GM18861 (cell line): ENCODE measurements at regions not wholly inside any gene's neighbourhood (a gene's known extent, or its start where the extent isn't known, plus 50 kb on each side); places are given as distances from the start of the nearest gene placed in this dataset.
A peak's percentile ranks its signal among the peaks of the same experiment; 100 is the strongest.

Experiments
- ATAC-seq: cut with Tn5 transposase; IDR thresholded peaks from one replicate; pipeline ENCODE4 v1.9.1; 2021; ENCODE audit not compliant: unreplicated experiment

DNA sequence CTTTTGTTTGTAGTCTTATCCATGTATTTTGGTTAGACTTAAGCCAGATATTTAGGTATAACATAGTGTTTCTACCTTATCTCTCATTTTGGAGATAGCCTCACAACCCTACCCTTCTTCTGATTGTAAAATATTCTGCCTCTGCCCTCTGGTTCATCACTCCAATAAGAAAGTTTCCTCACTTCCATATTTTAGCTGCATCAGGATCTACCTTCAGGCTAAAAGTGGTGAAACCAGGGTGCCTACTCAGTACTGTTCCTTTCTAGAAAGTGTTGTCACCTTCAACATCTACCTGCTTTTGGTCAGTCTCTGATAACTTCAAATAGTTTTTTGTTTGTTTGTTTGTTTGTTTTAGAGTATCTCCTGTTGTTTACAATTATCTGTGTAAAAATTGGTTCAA is 294.6 kb downstream of the ANXA1 start:
- ATAC-seq, result no peak

- no peak for ATAC-seq
Measured at GRCh38 chr9:73451003-73451402, 299.3 kb downstream of the ANXA1 start.

DNA sequence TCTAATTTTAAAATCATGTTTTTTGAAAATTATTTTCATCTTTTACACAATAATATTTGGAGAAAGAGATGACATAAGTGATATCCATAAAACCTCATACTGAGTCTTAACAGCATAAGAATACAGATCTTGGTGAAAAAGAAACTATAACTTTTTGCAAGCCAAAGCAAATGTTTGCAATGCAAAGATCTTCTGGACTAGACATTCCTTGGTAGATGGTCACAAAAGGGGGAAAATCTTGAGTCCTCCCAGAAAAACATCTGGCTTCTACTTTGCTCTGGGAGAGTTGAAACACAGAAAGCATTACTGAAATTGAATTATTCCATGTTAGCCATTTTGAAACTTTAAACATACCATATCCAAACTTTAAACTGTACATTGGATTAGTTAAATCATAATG is 308.2 kb downstream of the ANXA1 start:
- no peak for ATAC-seq

DNA sequence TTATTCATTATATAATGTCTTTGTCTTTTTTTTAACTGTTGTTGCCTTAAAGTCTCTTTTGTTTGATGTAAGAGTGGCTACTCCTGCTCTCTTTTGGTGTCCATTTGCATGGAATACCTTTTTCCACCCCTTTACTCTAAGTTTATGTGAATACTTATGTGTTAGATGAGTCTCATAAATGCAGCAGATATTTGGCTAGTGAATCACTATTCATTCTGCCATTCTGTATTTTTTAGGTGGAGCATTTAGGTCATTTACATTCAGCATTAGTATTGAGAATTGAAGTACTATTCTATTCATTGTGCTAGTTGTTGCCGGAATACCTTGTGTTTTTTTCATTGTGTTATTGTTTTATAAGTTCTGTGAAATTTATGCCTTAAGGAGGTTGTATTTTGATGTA is 317.1 kb downstream of the ANXA1 start:
- ATAC-seq, result no peak

DNA sequence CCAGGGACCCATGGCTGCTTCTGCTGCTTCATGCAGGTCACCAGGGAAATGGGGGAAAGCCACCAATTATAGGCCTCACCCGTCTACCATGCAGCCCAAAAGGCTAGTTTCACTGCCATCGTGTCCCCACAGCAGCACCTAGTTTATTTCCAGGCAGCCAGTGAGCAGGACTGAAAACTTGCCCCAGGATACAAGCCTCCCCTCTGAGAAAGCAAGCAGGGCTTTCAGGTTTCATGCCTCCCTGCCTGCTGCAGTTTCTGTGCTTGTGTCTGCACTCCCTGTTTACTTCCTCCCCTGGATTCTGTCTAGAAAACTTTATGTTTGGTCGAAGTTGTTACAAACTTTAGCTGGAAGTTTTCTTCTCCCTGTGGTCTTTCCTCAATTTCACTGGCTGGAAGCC is 319.1 kb downstream of the ANXA1 start:
- no peak for ATAC-seq

- no peak for ATAC-seq
Measured at GRCh38 chr9:73474002-73474600, 322.4 kb downstream of the ANXA1 start.

DNA sequence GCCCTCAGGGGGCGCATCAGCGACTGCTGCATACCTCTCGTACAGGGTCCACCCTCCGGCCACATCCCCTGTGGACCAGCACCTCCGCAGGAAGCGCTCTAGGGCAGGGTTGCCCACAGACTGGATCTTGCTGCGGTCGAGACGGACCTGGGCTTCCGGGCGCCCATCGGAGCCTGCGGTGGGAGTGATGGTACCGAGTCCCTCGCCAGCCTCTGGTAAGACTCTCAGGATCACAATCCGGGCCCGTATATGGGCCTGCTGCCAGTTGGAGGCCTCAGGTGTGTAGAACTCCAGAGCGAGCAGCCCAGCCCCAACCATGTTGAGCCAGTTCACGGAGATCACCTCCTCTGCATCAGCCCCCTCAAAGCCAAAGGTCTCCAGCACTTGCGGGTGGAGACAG is 323.0 kb downstream of the ANXA1 start:
- no peak for ATAC-seq

- ATAC-seq, result no peak
Measured at GRCh38 chr9:73494894-73495293, 343.2 kb downstream of the ANXA1 start.

DNA sequence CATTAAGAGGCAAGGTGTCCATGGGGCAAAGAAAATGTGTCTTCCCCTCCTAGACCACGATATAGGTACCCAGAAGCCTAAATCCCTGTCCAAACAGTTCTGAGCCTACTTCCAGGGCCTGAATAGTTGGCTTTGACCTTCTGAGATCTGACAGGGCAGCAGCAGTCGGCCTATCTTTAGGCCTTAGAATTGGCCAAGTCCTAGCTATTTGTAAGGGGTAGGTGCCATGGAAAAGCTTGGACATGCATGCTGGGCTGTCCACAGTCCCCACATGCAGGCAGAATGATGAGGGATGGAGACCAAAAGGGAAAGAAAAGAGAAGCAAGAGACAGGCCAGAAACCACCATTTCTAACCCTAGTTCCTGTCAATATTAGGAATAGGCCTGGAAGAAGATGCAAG is 346.1 kb downstream of the ANXA1 start:
- no peak for ATAC-seq

GRCh38 chr9:73515216-73515615 is 363.6 kb downstream of the ANXA1 start:
- no peak for ATAC-seq

- ATAC-seq, result no peak
Measured at GRCh38 chr9:73523391-73523790, 371.7 kb downstream of the ANXA1 start.

DNA sequence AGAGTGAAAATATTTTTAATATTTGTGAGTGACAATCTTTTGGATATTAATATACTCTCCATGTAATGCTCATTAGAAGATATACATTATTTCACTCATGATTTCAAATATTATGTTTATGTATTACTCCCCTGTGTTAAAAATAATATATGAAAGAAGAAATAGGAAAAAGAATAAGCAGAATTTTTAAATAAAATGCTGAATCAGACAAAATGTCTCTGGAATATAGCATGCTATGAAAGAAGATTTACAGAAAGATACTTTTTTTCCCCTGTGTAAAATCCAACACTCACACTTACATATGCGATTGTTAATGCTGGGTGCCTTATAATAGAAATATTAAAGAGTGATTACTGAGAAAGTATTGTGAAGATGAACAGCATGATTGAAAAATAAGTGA is 373.7 kb downstream of the ANXA1 start:
- ATAC-seq, result no peak

DNA sequence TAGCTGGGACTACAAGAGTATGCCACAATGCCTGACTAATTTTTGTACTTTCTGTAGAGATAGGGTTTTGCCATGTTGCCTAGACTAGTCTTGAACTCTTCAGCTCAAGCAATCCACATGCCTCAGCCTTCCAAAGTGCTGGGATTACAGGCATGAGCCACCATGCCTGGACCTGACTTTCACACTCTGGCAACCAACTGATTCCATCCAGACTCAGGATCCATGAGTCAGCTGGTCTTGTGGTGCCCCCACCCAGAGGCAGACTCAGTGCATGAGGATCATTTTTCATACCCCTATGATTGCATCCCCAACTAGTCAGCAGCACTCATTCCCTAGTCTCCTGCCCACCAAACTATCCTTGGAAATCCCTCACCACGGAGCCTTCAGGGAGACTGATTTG is 375.9 kb downstream of the ANXA1 start:
- ATAC-seq, result no peak

- ATAC-seq, result no peak
Measured at GRCh38 chr9:73528926-73529325, 377.3 kb downstream of the ANXA1 start.

- ATAC-seq, result no peak
Measured at GRCh38 chr9:73529666-73530065, 378.0 kb downstream of the ANXA1 start.

DNA sequence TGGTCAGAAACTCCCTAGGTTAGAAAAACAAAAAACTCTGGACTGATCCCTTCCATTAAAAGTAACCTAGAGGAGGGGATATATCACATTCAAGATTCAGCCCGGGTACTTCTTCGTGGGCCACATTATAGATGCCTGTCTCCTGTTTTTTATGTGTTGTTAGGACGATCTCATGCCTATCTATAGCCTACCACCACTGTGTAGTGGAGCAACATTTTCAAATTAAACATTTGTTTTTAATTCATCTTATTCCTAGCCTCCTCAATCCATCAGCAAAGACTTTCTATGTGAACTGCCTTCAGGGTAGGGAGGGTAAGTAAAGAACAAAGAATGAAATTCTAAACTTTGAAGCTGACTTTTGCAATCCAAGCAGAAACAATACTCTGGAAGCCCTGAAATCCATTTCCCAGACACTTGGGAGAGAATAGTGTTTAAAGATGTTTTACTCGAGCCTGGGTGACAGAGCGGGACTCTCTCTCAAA is 379.4 kb downstream of the ANXA1 start:
- no peak for ATAC-seq

DNA sequence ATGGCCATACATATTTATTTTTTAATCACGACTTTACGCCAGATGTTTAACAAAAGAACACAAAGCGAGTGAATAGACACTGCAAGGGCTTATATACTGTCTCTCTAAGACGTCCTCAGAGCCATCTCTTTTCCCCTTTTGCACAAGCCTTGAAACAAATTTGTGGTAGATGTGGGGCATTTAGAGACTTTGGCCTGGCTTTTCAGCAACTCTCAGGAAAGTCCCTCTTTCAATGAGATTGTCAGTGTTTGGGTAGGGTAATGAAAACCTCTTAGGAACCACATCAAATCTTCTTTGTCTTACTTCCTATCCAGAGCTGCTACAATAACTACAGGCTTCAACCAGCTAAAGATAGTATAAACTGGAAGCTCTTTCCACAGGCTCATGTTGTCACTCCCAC is 380.0 kb downstream of the ANXA1 start:
- no peak for ATAC-seq

DNA sequence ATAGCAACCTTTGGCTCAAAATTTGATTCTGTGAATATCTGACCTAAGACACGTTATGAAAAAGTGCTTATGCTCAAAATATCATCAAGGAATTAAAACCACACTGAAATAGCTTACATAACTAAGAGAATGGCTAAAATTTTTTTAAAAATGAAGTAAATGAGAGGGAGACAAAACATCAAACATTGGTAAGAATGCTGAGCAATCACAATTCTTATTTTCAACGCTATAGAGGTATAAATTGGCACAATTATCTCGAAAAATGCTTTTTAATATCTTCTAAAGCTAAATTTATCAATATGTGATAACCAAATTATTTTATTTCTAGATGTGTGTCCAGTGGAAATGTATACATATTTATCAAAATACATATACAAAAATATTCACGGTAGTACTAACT is 381.3 kb downstream of the ANXA1 start:
- ATAC-seq, result no peak

GRCh38 chr9:73536403-73536802 is 384.7 kb downstream of the ANXA1 start:
- ATAC-seq, result no peak

DNA sequence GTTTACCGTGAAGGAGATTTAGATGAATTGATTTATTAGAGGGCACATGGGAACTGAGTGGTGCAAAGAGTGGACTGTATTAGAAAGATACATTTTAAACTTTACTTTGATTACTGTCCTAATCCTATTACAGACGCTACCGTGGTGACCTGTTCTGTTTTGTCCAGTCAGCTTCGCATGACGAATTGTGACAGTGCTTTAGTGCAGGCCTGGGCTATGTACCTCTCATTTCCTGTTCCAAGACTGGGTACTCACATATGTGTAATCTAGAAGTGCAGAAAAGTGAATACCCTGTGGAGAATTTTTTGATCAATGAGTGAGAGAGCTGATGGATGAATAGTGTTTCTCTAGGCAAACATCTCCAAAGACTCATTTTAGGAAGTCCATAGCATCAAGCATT is 385.9 kb downstream of the ANXA1 start:
- no peak for ATAC-seq

DNA sequence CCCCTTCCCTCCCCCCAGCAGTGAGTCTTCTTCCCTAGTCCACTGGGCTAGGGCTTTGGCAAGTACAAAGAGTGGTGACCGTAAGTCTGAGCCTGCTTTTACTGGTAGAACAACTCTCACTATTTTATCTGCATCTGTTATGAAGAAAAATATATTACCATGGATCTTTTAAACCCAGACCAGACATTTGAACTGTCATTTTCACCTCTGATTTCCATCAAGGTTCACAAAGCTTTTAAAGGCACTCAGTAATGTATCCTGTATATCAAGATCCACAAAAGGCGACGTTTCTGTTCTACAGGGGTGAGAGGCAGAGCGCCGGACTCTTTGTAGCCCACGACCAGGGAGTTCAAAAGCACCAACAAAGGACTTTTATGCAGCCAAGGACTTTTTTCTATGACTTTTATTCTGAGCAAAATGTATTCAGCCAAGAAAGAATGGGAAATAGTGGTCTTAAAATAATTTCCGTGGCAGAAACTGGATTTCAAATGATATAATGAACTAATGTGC is 388.3 kb downstream of the ANXA1 start:
- no peak for ATAC-seq

DNA sequence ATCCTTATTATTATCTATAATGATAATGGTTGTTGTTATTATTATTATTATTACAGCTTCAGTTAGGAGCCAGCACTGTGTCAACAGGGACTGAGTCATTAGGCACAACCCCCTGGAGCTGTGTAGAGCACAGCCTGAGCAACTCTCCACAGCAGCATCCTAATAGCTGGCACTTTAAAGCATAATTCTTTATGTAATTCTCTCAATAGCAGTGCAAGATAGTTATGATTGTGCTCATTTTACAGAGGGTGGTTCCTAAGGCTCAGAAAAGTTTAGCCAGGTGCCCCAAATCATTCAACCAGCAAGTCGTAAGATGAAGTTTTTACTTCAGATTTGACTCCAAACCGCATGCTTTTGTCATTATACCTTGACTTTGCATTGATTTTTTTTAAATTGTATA is 390.3 kb downstream of the ANXA1 start:
- ATAC-seq, result peak; percentile 63

- ATAC-seq, result no peak
Measured at GRCh38 chr9:73543727-73544126, 392.1 kb downstream of the ANXA1 start.
